ENCODE measurements at regions not wholly inside any gene's neighbourhood (a gene's known extent, or its start where the extent isn't known, plus 50 kb on each side); places are given as distances from the start of the nearest gene placed in this dataset.

DNA sequence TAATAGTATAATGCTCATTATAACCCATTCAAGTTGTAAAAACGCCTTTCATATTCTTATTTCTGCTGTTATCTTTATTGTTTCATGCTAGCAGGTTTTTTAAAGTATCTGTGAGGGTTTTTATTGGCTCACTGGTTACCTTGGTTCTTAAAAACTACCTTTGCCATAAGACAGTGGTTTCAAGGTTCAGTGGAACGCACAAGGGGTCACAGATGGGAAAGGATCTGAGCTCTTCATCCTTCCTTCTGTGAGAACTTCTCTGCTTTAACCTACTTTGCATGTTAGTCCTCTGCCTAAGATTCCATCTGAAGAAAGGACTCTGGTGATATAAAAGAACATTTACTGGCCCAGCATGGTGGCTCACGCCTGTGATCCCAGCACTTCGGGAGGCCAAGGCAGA is 492.6 kb downstream of the CD83 start:
- Mint-ChIP-seq H3K27me3 (ENCODE audit: low read depth in 3 of 3) (peaks cover 6 to 15% (median 7%) of the 10 kb centered on the region in 3 donors), H3K36me3 (no peaks in the 10 kb centered on the region), H3K9me3 (no peaks in the 10 kb centered on the region), H3K27ac (no peak overlapping the region), H3K4me3 (no peak overlapping the region), H3K4me1 (peaks cover 9 to 28% of the 10 kb centered on the region in 2 donors)
- DNase-seq: no peak

DNA sequence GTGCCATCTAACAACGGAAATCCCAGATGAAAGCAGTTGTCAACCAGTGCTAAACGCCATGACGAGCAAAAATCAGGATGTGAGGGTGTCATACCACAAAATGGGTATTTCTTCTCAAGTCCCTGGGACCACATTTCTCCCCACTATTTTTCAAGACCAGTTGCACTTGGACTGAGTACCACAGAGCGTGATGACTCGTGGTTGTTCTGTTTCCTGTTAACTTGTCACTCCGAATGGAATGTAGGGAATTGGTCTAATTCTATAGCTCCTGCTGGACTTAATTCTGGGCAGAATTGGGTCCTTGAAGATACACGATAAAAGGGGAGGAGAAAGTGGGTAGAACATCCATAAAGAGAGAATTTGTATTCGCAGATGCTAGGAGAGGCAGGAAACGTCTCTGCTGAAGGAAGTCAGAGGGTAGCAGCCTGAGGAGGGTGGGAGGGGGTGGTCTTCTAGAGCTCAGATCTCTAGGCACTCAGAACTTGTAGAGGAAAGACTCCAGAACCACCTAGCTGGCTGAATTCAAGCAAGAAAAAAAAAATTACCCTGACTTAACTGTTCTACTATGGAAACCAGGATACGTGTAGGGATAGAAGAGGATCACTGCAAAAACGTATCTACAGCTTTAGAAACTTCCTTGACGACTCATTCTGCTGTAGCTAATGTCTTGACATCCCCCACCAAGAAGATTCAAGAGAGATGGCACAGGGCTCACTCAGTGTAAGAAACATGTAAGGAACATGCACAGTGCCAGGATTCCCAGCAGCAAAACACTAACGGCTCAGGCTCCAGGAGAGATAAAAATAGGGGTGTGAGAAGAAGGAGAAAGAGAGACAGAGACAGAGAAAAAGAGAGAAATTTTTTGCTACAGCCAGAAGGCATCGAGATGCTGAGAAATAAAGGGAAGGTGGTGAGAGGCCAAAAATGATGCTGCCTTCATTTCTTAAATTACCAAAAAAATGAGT is 494.7 kb downstream of the CD83 start:
- Mint-ChIP-seq H3K27me3 (ENCODE audit: low read depth in 3 of 3) (peaks cover 6 to 23% (median 7%) of the 10 kb centered on the region in 3 donors), H3K27ac (peak overlapping the region in 2 of 6 donors; percentile 12 to 62), H3K4me1 (peaks cover 16 to 43% of the 10 kb centered on the region in 2 donors)

DNA sequence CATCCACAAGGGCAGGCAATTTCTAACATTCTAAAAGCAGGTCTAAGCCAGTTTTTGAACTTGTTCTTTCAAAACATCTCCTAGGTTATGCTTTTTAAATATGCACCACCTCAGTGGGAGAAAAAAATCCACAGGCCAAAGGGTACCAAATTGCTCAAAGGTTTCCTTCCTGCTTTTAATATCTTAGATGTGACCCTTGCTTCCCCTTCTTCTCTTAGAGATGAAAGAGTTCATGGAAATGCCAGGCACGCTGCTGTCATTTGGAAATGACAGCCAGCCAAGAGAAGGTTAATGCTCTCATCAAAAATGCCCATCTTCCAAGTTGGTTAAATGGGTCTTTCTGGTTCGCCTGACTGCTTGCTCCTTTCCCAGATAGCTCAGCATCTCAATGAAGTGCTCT is 497.1 kb downstream of the CD83 start:
- H3K4me3 Mint-ChIP-seq: no peak overlapping the region
- peaks cover 2 to 20% (median 7%) of the 10 kb centered on the region in 3 donors for H3K27me3 Mint-ChIP-seq (ENCODE audit: low read depth in 3 of 3)
- H3K27ac Mint-ChIP-seq: no peak overlapping the region
- no peaks in the 10 kb centered on the region for H3K36me3 Mint-ChIP-seq
- peaks cover 16 to 47% of the 10 kb centered on the region in 2 donors for H3K4me1 Mint-ChIP-seq
- peaks cover 0 to 7% (median 0%) of the 10 kb centered on the region in 6 donors for H3K9me3 Mint-ChIP-seq
- no peak for DNase-seq

More for the DNA sequence above, 494.7 kb downstream of the CD83 start:
- peak overlapping the region in 2 of 5 donors; percentile 44 for H3K4me3 Mint-ChIP-seq
- peaks cover 0 to 7% (median 0%) of the 10 kb centered on the region in 6 donors for H3K9me3 Mint-ChIP-seq
- H3K36me3 Mint-ChIP-seq: no peaks in the 10 kb centered on the region
- DNase-seq: peak in 2 of 3 donors; percentile 12 to 40

DNA sequence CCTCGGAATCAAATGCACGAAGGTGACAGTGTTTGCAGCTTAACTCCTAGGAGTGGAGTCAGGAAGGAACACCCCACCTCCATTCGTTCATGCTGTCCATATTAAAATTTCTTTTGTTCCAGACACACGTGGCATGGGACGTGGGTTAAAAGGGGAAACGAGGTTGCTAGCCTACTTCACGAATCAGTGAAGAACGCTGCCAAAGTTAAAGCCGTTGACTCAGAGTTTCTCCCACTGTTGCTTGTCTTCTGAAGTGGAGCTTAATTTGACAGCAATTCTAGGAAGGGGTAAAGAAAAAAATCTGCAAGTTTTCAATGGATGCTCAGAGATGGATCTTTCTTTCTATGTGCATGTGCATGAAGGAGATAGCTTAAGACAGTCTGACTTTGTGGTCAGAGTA is 499.1 kb downstream of the CD83 start:
- no peak overlapping the region for H3K27ac Mint-ChIP-seq
- H3K4me1 Mint-ChIP-seq: peaks cover 14 to 40% of the 10 kb centered on the region in 2 donors
- peaks cover 0 to 7% (median 0%) of the 10 kb centered on the region in 6 donors for H3K9me3 Mint-ChIP-seq
- H3K27me3 Mint-ChIP-seq (ENCODE audit: low read depth in 3 of 3): peaks cover 2 to 19% (median 5%) of the 10 kb centered on the region in 3 donors
- no peak overlapping the region for H3K4me3 Mint-ChIP-seq
- no peaks in the 10 kb centered on the region for H3K36me3 Mint-ChIP-seq
- DNase-seq: no peak

DNA sequence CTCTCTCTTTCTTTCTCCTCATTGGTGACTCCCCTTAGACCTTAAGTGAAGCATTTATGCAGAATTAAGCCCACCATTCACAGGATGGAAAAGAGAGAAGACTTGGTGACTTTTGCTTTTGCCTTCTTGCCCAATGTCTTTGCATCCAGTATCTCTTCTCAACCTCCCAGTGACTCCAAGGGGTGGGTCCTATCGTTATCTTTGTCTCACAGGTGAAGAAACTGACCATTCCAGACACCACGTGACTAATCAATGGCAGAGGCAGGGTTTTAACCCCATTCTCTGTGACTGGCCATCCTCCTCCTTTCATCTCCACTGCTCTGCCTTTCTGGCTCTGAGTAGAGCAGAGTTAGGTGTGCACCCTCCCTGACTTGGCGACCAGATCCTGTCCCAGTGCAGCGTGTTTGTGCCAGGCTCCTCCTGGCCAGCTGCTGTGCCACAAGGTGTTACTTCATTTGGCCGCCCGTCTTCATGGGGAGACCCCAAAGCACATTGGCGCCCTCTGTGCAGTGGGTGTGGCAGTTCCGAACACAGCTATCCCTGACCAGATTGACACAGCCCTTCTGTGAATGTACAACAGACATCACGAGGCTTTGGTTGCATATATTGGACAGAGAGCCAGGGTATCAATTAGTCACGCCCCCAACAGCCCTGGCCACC is 501.3 kb downstream of the CD83 start:
- Mint-ChIP-seq H3K27ac (peak overlapping the region in 1 of 6 donors; percentile 65), H3K27me3 (ENCODE audit: low read depth in 3 of 3) (peaks cover 2 to 14% (median 2%) of the 10 kb centered on the region in 3 donors), H3K4me3 (no peak overlapping the region), H3K36me3 (no peaks in the 10 kb centered on the region), H3K9me3 (peaks cover 0 to 7% (median 0%) of the 10 kb centered on the region in 6 donors), H3K4me1 (peaks cover 7 to 22% of the 10 kb centered on the region in 2 donors)
- no peak for DNase-seq

DNA sequence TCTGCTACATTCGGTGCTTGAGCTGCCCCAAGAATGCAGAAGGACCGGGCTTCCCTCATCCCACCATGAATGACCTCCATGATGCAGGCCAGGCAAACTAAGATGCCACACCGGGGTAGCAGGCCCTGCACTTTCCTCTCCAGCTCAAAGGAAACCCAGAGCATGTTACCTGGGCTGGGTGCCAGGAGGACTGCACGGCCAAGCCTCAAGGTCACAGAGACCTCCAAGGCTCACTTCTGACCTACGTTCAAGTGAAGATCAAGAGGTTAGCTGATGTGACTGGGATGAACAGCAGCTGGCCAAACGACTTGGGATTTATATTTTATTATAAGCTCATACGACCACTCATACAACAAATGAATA is 501.8 kb downstream of the CD83 start:
- DNase-seq: no peak
- H3K9me3 Mint-ChIP-seq: peaks cover 0 to 7% (median 0%) of the 10 kb centered on the region in 6 donors
- H3K36me3 Mint-ChIP-seq: no peaks in the 10 kb centered on the region
- H3K27ac Mint-ChIP-seq: no peak overlapping the region
- peaks cover 7 to 22% of the 10 kb centered on the region in 2 donors for H3K4me1 Mint-ChIP-seq
- no peak overlapping the region for H3K4me3 Mint-ChIP-seq
- peaks cover 2 to 14% (median 5%) of the 10 kb centered on the region in 3 donors for H3K27me3 Mint-ChIP-seq (ENCODE audit: low read depth in 3 of 3)

DNA sequence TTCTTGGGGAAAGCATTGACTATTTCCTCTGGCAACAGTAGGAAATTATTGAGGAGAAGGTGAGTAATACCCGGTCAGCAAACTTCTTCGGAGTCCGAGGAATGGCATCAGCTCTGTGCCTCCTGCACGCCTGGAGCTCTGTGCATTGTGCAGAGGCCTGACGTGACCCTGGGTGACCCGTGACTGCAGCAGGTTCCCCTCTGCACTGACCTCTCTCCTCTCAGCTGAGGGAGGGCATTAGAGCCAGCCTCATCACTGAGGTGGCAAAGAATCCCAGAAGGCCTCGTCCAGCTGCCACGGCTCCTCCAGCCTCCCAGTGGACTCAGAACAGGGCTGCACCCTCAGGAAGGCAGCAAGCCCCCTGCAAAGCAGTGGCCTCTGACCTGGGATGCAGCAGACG is 502.9 kb downstream of the CD83 start:
- Mint-ChIP-seq H3K4me3 (no peak overlapping the region), H3K4me1 (peaks cover 4 to 16% of the 10 kb centered on the region in 2 donors), H3K9me3 (peaks cover 0 to 7% (median 0%) of the 10 kb centered on the region in 6 donors), H3K27ac (no peak overlapping the region), H3K27me3 (ENCODE audit: low read depth in 3 of 3) (peaks cover 0 to 10% (median 5%) of the 10 kb centered on the region in 3 donors), H3K36me3 (no peaks in the 10 kb centered on the region)
- DNase-seq: no peak

DNA sequence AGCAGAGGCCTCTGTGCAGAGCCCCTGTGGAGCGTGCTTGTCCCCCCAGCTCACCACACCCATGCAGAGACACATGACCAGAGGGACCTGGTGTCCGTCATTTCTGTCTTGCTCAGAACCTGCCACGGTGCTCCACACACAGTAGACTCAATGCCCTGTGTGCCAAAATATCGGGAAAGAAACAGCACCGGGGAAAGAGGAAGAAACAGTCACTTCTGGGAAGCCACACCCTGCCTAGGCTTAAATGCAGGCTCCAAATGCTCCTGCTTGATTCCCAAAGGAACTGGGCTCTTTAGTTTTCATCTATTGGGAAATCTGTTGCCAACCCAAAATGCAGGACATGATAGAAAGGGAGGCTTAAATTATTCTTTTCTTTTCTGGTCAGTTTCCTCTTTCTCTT is 503.9 kb downstream of the CD83 start:
- H3K27ac Mint-ChIP-seq: no peak overlapping the region
- H3K4me1 Mint-ChIP-seq: peaks cover 1 to 12% of the 10 kb centered on the region in 2 donors
- no peak for DNase-seq
- no peaks in the 10 kb centered on the region for H3K36me3 Mint-ChIP-seq
- no peaks in the 10 kb centered on the region for H3K9me3 Mint-ChIP-seq
- H3K4me3 Mint-ChIP-seq: no peak overlapping the region
- peaks cover under 1 to 7% (median 3%) of the 10 kb centered on the region in 3 donors for H3K27me3 Mint-ChIP-seq (ENCODE audit: low read depth in 3 of 3)

DNA sequence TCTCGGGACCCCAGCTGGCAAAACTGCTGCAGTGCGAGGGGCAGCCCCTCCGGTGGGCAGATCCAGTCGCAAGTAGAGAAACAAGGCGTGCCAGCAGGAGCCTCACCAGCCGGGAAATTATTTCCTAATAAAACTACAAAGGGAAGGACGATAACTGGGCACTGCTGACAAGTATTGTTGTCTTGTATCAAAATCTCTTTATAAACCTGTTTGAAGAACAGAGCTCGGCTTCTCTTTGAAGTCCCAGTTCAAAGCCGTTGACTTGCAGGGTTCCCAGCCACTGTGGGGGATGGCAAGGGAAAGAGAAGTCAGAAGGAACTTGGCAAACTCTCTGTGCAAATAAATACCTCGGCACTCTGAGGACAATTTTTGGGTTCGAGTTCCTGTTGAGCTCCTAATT is 504.5 kb downstream of the CD83 start:
- Mint-ChIP-seq H3K4me1 (peaks cover 0 to 6% of the 10 kb centered on the region in 2 donors), H3K4me3 (no peak overlapping the region), H3K27me3 (ENCODE audit: low read depth in 3 of 3) (peaks cover 3 to 7% (median 3%) of the 10 kb centered on the region in 3 donors), H3K27ac (no peak overlapping the region), H3K36me3 (peaks cover 0 to 4% (median 0%) of the 10 kb centered on the region in 3 donors), H3K9me3 (no peaks in the 10 kb centered on the region)
- no peak for DNase-seq

DNA sequence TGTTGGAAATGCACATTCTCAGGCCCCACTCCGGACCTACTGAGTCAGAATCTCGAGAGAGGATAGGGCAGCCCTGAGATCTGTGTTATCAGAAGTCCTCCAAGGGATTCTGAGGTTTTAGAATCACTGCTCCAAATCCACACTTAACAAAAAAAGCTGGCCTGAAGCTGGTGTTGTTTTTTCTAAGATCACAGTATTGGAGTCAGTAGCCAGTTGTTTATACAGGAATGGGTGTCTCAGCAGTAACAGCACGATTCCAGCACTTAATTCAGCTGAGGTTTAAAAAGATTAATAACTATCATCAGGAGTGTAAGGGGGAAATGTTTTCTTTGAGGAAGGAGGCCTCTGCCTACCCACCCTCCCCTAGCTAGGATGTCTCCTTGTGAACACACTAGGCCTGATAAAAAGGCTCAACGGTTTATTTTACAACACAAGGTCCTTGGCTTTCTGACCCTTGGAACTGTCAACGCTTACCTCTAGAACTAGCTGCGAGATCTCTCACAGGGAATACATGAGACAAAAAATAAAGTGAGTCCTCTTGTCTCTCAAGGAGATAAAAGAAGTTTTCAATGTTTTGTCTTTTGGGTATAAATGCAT is 505.4 kb downstream of the CD83 start:
- Mint-ChIP-seq H3K36me3 (peaks cover 0 to 5% (median 0%) of the 10 kb centered on the region in 3 donors), H3K27me3 (ENCODE audit: low read depth in 3 of 3) (peaks cover 3 to 8% (median 4%) of the 10 kb centered on the region in 3 donors), H3K4me1 (no peaks in the 10 kb centered on the region), H3K27ac (no peak overlapping the region), H3K4me3 (no peak overlapping the region), H3K9me3 (no peaks in the 10 kb centered on the region)
- no peak for DNase-seq

DNA sequence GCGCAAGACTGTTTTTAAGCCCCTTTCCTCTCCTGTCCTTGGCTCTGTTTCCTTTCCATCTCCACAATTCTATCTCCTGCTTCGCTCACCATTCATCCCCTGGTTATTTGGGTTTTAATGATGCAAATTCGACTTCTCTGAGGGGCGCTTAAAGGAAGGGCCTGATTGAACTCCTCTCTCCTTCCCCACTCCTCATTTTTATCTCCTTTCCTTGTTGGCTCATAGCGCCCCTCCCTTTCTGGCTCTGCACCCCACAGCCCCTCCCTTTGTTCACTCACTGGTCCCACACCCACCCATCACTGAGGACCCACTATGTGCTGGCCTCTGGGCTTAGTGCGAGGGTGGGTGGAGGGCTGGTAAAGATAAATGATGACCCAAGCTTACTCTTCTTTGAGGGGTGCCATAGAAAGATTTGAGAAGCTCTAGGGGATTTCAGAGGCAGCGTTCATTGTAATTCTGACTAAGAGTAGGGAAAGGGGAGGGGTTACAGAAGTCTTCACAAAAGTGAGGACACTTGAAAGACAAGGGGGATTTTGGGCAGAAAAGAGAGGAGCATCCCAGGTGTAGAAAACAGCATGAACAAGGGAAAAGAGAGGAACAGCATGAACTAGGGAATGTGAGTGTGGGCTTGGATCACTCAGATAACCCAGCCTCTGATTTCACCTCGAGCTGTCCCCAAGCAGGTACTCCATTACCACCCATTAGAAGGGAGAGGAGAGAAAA is 507.8 kb downstream of the CD83 start:
- Mint-ChIP-seq H3K4me3 (no peak overlapping the region), H3K27ac (peak overlapping the region in 1 of 6 donors; percentile 57), H3K36me3 (peaks cover 0 to 5% (median 0%) of the 10 kb centered on the region in 3 donors), H3K27me3 (ENCODE audit: low read depth in 3 of 3) (peaks cover 3 to 8% (median 5%) of the 10 kb centered on the region in 3 donors), H3K4me1 (no peaks in the 10 kb centered on the region), H3K9me3 (no peaks in the 10 kb centered on the region)
- DNase-seq: no peak

DNA sequence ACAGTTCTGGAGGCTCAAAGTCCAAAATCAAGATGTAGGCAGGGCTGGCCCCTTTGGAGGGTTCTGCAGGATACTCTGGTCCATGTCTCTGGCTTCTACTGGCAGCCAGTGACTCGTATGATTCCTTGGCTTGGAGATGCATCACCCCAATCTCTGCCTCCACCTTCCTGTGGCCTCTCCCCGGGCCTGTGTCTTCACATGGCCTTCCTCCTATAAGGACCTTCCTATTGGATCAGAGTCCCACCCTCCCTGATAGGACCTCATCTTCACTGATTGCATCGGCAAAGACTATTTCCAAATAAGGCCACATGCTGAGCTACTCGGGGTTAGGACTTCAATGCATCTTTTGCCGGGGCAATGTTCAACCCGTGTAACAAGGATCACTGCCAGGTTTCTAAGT is 509.0 kb downstream of the CD83 start:
- Mint-ChIP-seq H3K27me3 (ENCODE audit: low read depth in 3 of 3) (peaks cover 3 to 8% (median 5%) of the 10 kb centered on the region in 3 donors), H3K36me3 (peaks cover 0 to 5% (median 0%) of the 10 kb centered on the region in 3 donors)
- no peak for DNase-seq

DNA sequence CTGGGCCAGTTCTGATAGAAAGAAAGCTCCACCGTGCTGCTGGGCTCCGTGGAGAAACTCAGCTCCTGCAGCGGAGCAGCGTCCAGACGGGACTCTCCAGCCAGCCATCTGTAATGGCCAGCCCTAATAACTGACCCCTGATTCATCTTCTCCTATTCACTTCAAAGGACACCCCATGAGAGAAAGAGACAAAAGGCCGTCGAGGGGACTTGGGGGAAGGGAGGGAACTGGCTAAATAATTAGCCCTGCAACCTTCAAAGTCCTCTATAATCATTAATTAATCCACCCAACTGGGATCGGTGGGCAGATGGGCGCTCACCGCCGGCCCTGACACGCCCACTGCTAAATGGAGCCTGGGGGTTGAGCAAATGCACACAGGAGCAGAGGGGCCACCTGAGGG is 512.4 kb downstream of the CD83 start:
- H3K27ac Mint-ChIP-seq: no peak overlapping the region
- H3K36me3 Mint-ChIP-seq: peaks cover 0 to 5% (median 0%) of the 10 kb centered on the region in 3 donors
- H3K4me3 Mint-ChIP-seq: no peak overlapping the region
- H3K4me1 Mint-ChIP-seq: peaks cover 9 to 32% of the 10 kb centered on the region in 2 donors
- DNase-seq: no peak
- H3K27me3 Mint-ChIP-seq (ENCODE audit: low read depth in 3 of 3): peaks cover 0 to 8% (median 4%) of the 10 kb centered on the region in 3 donors
- H3K9me3 Mint-ChIP-seq: no peaks in the 10 kb centered on the region

More for the DNA sequence above, 509.0 kb downstream of the CD83 start:
- no peak overlapping the region for H3K4me3 Mint-ChIP-seq
- H3K27ac Mint-ChIP-seq: no peak overlapping the region
- H3K9me3 Mint-ChIP-seq: no peaks in the 10 kb centered on the region
- H3K4me1 Mint-ChIP-seq: peaks cover 0 to 12% of the 10 kb centered on the region in 2 donors

All from immature natural killer cell (primary cell).